H1 (cell line): ENCODE measurements at regions not wholly inside any gene's neighbourhood (a gene's known extent, or its start where the extent isn't known, plus 50 kb on each side); places are given as distances from the start of the nearest gene placed in this dataset.

Experiments used
- CTCF ChIA-PET: fragments of 300-600 bp; sonication (Branson Sonifier 250); formaldehyde crosslinking; loops from one replicate; lab custom pipeline; 2021; ENCODE audit not compliant: partially characterized antibody; lab: Charles Lee
- POLR2A ChIA-PET: fragments of 300-600 bp; sonication (Branson Sonifier 250); formaldehyde crosslinking; loops from one replicate; lab custom pipeline; 2021; ENCODE audit warnings: inconsistent platforms; ENCODE audit not compliant: partially characterized antibody; lab: Charles Lee
- DNase-seq, 2 experiments: peaks; one replicate each; pipeline versions ENCODE4 v3.0.0 to v3.0.0-alpha.2; 2010 to 2022; ENCODE audit warnings: low spot score in 2 of 2, low read depth in 1 of 2, mixed read lengths in 1 of 2
- FAIRE-seq: peaks from 2 replicates; lab custom pipeline; 2011; peaks lifted over from hg19 to GRCh38; lab: Jason Lieb, UNC
- H2AFZ ChIP-seq: 2 replicates; pipeline ENCODE4 v1.8.1; 2012; ENCODE audit warnings: low read length, inconsistent platforms
- H2AK5ac ChIP-seq: 2 replicates; pipeline ENCODE4 v1.6.1; 2013; ENCODE audit warnings: low read depth, low read length
- H2BK120ac ChIP-seq: replicated peaks from 2 replicates; pipeline ENCODE3; 2013; ENCODE audit warnings: low read depth, low read length, inconsistent platforms
- H2BK12ac ChIP-seq: 2 replicates; pipeline ENCODE4 v1.6.1; 2013; ENCODE audit warnings: low read depth, low read length
- H2BK15ac ChIP-seq: 2 replicates; pipeline ENCODE4 v1.6.1; 2013; ENCODE audit warnings: low read length
- H2BK20ac ChIP-seq: 2 replicates; pipeline ENCODE4 v1.6.1; 2013; ENCODE audit warnings: low read length
- H2BK5ac ChIP-seq: 2 replicates; pipeline ENCODE4 v1.6.1; 2013; ENCODE audit warnings: low read depth, low read length
- H3K14ac ChIP-seq: 2 replicates; pipeline ENCODE4 v1.6.1; 2013; ENCODE audit warnings: inconsistent platforms; ENCODE audit not compliant: insufficient read length
- H3K18ac ChIP-seq: 2 replicates; pipeline ENCODE4 v1.6.1; 2013; ENCODE audit warnings: low read length; ENCODE audit errors: extremely low read depth
- H3K23ac ChIP-seq: 2 replicates; pipeline ENCODE4 v1.6.1; 2013; ENCODE audit warnings: inconsistent platforms; ENCODE audit not compliant: insufficient read length
- H3K23me2 ChIP-seq: 2 replicates; pipeline ENCODE4 v1.6.1; 2013; ENCODE audit warnings: low read depth, low read length
- H3K27ac ChIP-seq: 2 replicates; pipeline ENCODE4 v1.6.1; 2011; ENCODE audit warnings: low read depth, low read length, inconsistent platforms
- H3K27me3 ChIP-seq, 4 experiments: replicated peaks in 1 of 4; 1 replicate in 1 of 4; 2 replicates in 3 of 4; pipeline versions ENCODE4 v1.6.1 to v1.8.1; 2011 to 2013; ENCODE audit warnings: low read length in 3 of 4, mild to moderate bottlenecking in 3 of 4, inconsistent platforms in 2 of 4, mixed read lengths in 2 of 4, moderate library complexity in 1 of 4; ENCODE audit not compliant: control insufficient read depth in 3 of 4, insufficient read depth in 3 of 4; ENCODE audit errors: extremely low read depth in 1 of 4
- H3K36me3 ChIP-seq, 4 experiments: 2 replicates each; pipeline versions ENCODE4 v1.6.1 to v1.8.1; 2011 to 2013; ENCODE audit warnings: mild to moderate bottlenecking in 4 of 4, low read length in 3 of 4, moderate library complexity in 2 of 4, control low read depth in 1 of 4, inconsistent platforms in 1 of 4; ENCODE audit not compliant: insufficient read depth in 4 of 4, control insufficient read depth in 2 of 4
- H3K4ac ChIP-seq: replicated peaks from 2 replicates; pipeline ENCODE3; 2013; ENCODE audit warnings: low read length, low read depth, mixed read lengths, inconsistent platforms; ENCODE audit not compliant: insufficient read length
- H3K4me1 ChIP-seq, 4 experiments: replicated peaks in 1 of 4; 1 replicate in 1 of 4; 2 replicates in 3 of 4; pipeline versions ENCODE4 v1.6.1 to v1.8.1; 2011 to 2013; ENCODE audit warnings: low read length in 3 of 4, inconsistent platforms in 2 of 4, mixed read lengths in 1 of 4; ENCODE audit not compliant: insufficient read depth in 4 of 4, control insufficient read depth in 3 of 4
- H3K4me2 ChIP-seq, 2 experiments: 2 replicates each; pipeline versions ENCODE4 v1.6.1 to v1.8.1; 2011 to 2013; ENCODE audit warnings: low read depth in 2 of 2, low read length in 2 of 2, control low read depth in 1 of 2, inconsistent platforms in 1 of 2, mild to moderate bottlenecking in 1 of 2; ENCODE audit not compliant: insufficient read depth in 1 of 2
- H3K4me3 ChIP-seq, 4 experiments: fragments of 200-600, 300-600 bp in 1 of 4; sonication (generic), shearing (Covaris generic), sonication (Bioruptor Twin) in 1 of 4; 2 replicates each; pipeline versions ENCODE4 v1.5.1 to v1.8.1; 2011 to 2016; ENCODE audit warnings: low read length in 4 of 4, low read depth in 3 of 4, control low read depth in 2 of 4, inconsistent platforms in 2 of 4, mild to moderate bottlenecking in 2 of 4, mixed read lengths in 1 of 4, moderate library complexity in 1 of 4; ENCODE audit not compliant: insufficient read depth in 2 of 4; ENCODE audit errors: extremely low read depth in 1 of 4
- H3K56ac ChIP-seq: replicated peaks from 2 replicates; pipeline ENCODE3; 2013; ENCODE audit warnings: low read depth, mild to moderate bottlenecking, mixed read lengths, low read length, inconsistent platforms; ENCODE audit not compliant: insufficient read length
- H3K79me1 ChIP-seq: 2 replicates; pipeline ENCODE4 v1.6.1; 2013; ENCODE audit warnings: low read depth, low read length, control low read depth
- H3K79me2 ChIP-seq, 2 experiments: 2 replicates each; pipeline versions ENCODE4 v1.6.1 to v1.8.1; 2012 to 2013; ENCODE audit warnings: low read length in 2 of 2, mild to moderate bottlenecking in 2 of 2, inconsistent platforms in 1 of 2; ENCODE audit not compliant: insufficient read depth in 2 of 2, control insufficient read depth in 1 of 2
- H3K9ac ChIP-seq, 4 experiments: replicated peaks in 1 of 4; 1 replicate in 1 of 4; 2 replicates in 3 of 4; pipeline versions ENCODE4 v1.6.1 to v1.8.1; 2011 to 2013; ENCODE audit warnings: low read depth in 3 of 4, low read length in 3 of 4, control low read depth in 2 of 4, mild to moderate bottlenecking in 2 of 4, moderate library complexity in 2 of 4, inconsistent platforms in 1 of 4; ENCODE audit errors: extremely low read depth in 1 of 4
- H3K9me3 ChIP-seq, 2 experiments: 2 replicates each; pipeline versions ENCODE4 v1.6.1 to v1.8.1; 2012 to 2013; ENCODE audit warnings: mild to moderate bottlenecking in 2 of 2, moderate library complexity in 2 of 2, control low read depth in 1 of 2, inconsistent platforms in 1 of 2, low read depth in 1 of 2, low read length in 1 of 2, mixed read lengths in 1 of 2; ENCODE audit not compliant: insufficient read depth in 2 of 2
- H4K20me1 ChIP-seq, 2 experiments: replicated peaks in 1 of 2; 2 replicates each; pipeline versions ENCODE3 to v1.8.1; 2011 to 2013; ENCODE audit warnings: inconsistent platforms in 2 of 2, low read length in 2 of 2, mild to moderate bottlenecking in 1 of 2; ENCODE audit not compliant: insufficient read depth in 2 of 2, control insufficient read depth in 1 of 2
- H4K5ac ChIP-seq: 2 replicates; pipeline ENCODE4 v1.6.1; 2013; ENCODE audit warnings: low read length, low read depth, mixed read lengths, inconsistent platforms; ENCODE audit not compliant: insufficient read length
- H4K8ac ChIP-seq: 2 replicates; pipeline ENCODE4 v1.8.0; 2013; ENCODE audit warnings: mild to moderate bottlenecking, moderate library complexity, low read length, inconsistent platforms; ENCODE audit not compliant: insufficient read depth; ENCODE audit errors: extremely low read depth
- H4K91ac ChIP-seq: replicated peaks from 2 replicates; pipeline ENCODE3; 2013; ENCODE audit warnings: low read length, mixed read lengths, inconsistent platforms; ENCODE audit not compliant: insufficient read length
- CHD1 ChIP-seq: IDR thresholded peaks from 2 replicates; pipeline ENCODE4 v1.6.1; 2012; ENCODE audit warnings: low read depth, low read length, improper control_type of control experiment
- KDM5A ChIP-seq: fragments of 200-600 bp; IDR thresholded peaks from 2 replicates; pipeline ENCODE4 v1.7.1; 2012; ENCODE audit warnings: mild to moderate bottlenecking, low read length, inconsistent platforms, mixed read lengths
- NANOG ChIP-seq: IDR thresholded peaks from 2 replicates; pipeline ENCODE4 v1.6.1; 2011; ENCODE audit warnings: low read length, low read depth, mild to moderate bottlenecking, inconsistent platforms; ENCODE audit not compliant: insufficient read depth, poor library complexity, severe bottlenecking
- POU5F1 ChIP-seq: IDR thresholded peaks from 2 replicates; pipeline ENCODE4 v1.6.1; 2011; ENCODE audit warnings: low read depth, mild to moderate bottlenecking, low read length, moderate library complexity
- TAF7 ChIP-seq: optimal IDR thresholded peaks from 2 replicates; pipeline ENCODE3; 2011; ENCODE audit warnings: low read depth, mild to moderate bottlenecking, inconsistent platforms, low read length, moderate library complexity, borderline replicate concordance
- YY1 ChIP-seq: IDR thresholded peaks from 2 replicates; pipeline ENCODE4 v1.6.1; 2011; ENCODE audit warnings: low read depth, mild to moderate bottlenecking, low read length
- WGBS, 2 experiments: shearing (Covaris generic) in 1 of 2; methylation state at CpG; one replicate each; pipeline versions ENCODE4 v1.1.6 to v1.1.7; 2013 to 2015; ENCODE audit warnings: low lambda C conversion rate in 2 of 2, mixed read lengths in 2 of 2, inconsistent platforms in 1 of 2, low coverage in 1 of 2, missing lambda C conversion rate in 1 of 2; ENCODE audit not compliant: insufficient replicate concordance in 2 of 2, insufficient coverage in 1 of 2, insufficient read length in 1 of 2; ENCODE audit errors: extremely low coverage in 1 of 2, missing lambda C conversion rate in 1 of 2; 5-methylcytosine and 5-hydroxymethylcytosine counted together

DNA sequence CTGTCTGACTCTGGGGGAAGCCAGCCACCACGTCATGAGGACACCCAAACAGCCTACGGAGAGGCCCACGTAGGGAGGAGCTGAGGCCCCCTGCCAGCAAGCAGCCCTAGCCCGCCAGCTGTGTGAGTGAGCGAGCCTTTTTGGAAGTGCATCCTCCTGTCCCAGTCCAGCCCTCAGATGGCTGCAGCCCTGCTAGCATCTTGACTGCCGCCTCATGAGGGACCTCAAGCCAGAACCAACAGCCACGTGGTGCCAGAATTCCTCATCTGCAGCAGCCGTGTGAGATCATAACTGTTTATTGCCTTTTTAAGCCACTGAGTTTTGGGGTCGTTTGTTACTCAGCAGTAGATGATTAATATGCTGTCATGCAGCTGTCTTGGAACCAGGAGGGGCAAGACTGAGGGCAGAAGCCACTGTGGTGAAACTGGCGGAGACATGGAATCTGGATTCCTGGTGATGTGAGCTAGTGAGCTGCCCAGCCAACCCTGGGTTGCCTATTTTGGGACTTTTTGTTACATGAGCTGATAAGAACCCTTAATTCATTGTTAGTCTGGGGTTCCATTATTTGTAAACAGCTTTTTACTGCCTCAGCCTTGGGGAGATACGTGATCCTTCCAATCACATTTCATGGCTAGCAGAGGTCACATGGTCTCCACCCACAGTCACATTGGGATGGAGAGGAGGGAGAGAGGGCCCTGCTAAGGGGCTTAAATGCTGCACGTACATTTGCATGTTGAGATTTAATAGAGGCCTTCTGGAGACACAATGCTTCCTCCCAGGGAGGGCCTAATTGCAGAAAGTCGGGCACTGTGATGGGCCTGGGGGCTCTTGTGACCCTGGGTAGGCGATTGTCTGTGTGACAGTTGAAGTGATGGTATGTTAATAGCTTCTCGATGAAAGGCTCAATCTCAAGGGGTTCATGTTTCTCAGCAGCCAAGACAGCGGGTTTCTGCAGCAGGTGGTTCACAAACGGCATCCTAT is 73.8 kb downstream of the RPLP1 start:
- WGBS, 2 experiments, result 82% methylated on average over 17 of the region's 17 CpGs; no CpG with 5 or more reads in 1 of the 2 experiments
- no peak for FAIRE-seq
- no peak overlapping the region for H2BK5ac ChIP-seq
- H2BK20ac ChIP-seq, result no peak overlapping the region; the same call in 1 of the 2 replicates
- no peak overlapping the region for H3K27ac ChIP-seq
- H4K91ac ChIP-seq, result no peak overlapping the region
- no peaks in the 10 kb centered on the region for H3K79me1 ChIP-seq
- H4K5ac ChIP-seq, result no peak overlapping the region
- no peak overlapping the region for H3K14ac ChIP-seq
- no peak overlapping the region for H3K9ac ChIP-seq
- no peak overlapping the region for H3K56ac ChIP-seq
- DNase-seq, result no peak
- no peak overlapping the region for H3K4me2 ChIP-seq
- H3K23me2 ChIP-seq, result no peaks in the 10 kb centered on the region
- H3K23ac ChIP-seq, result no peak overlapping the region
- no peak overlapping the region for H2BK12ac ChIP-seq
- H3K4me1 ChIP-seq, result peaks cover 0 to 17% (median 5%) of the 10 kb centered on the region in 4 experiments; a peak in 5 of 7 replicates
- POLR2A ChIA-PET, result no interaction called here
- no peaks in the 10 kb centered on the region for H3K27me3 ChIP-seq
- H2BK120ac ChIP-seq, result no peak overlapping the region
- no peaks in the 10 kb centered on the region for H4K20me1 ChIP-seq
- H3K4me3 ChIP-seq, result no peak overlapping the region
- H4K8ac ChIP-seq, result no peak overlapping the region
- no peaks in the 10 kb centered on the region for H3K36me3 ChIP-seq
- TF ChIP-seq CHD1, result no peak
- peak; percentile 11 for TF ChIP-seq NANOG
- TF ChIP-seq TAF7, result no peak
- TF ChIP-seq YY1, result no peak
- no peak for TF ChIP-seq POU5F1
- TF ChIP-seq KDM5A, result no peak
- H2AK5ac ChIP-seq, result no peak overlapping the region
- no peak overlapping the region for H2AFZ ChIP-seq
- no peak overlapping the region for H3K18ac ChIP-seq
- CTCF ChIA-PET, result interaction anchor here (0.6 to 2.9 kb wide), 10 partner anchors 10 to 1300 kb away, joined by 3 to 16 read pairs (median 3); no protein-coding TSS in a partner anchor
- H2BK15ac ChIP-seq, result no peak overlapping the region
- no peaks in the 10 kb centered on the region for H3K79me2 ChIP-seq
- peaks cover 0 to 3% of the 10 kb centered on the region in 2 experiments; a peak in 1 of 4 replicates for H3K9me3 ChIP-seq
- H3K4ac ChIP-seq, result no peak overlapping the region
